IPS-NIHi7 (cell line): ENCODE measurements at regions not wholly inside any gene's neighbourhood (a gene's known extent, or its start where the extent isn't known, plus 50 kb on each side); places are given as distances from the start of the nearest gene placed in this dataset.
A peak's percentile ranks its signal among the peaks of the same experiment; 100 is the strongest.

Experiments
- DNase-seq: peaks from one replicate; pipeline ENCODE4 v3.0.0; 2012; ENCODE audit warnings: mixed read lengths; ENCODE audit errors: extremely low spot score

GRCh38 chr1:4571263-4571662 lies 83.1 kb upstream of the AJAP1 start:
- DNase-seq: no peak

- no peak for DNase-seq
These were observed 80.9 kb upstream of the AJAP1 start for GRCh38 chr1:4573526-4573925.

- DNase-seq: no peak
These were observed 72.6 kb upstream of the AJAP1 start for GRCh38 chr1:4581807-4582206.

- no peak for DNase-seq
These were observed 70.0 kb upstream of the AJAP1 start for GRCh38 chr1:4584449-4584848.

GRCh38 chr1:4585216-4585615 lies 69.2 kb upstream of the AJAP1 start:
- peak; percentile 85 for DNase-seq

- no peak for DNase-seq
These were observed 68.7 kb upstream of the AJAP1 start for GRCh38 chr1:4585705-4586104.

- DNase-seq: no peak
These were observed 67.7 kb upstream of the AJAP1 start for GRCh38 chr1:4586611-4587160.

GRCh38 chr1:4587721-4588120 lies 66.7 kb upstream of the AJAP1 start:
- no peak for DNase-seq

GRCh38 chr1:4590756-4591155 lies 63.7 kb upstream of the AJAP1 start:
- DNase-seq: no peak

GRCh38 chr1:4591926-4592325 lies 62.5 kb upstream of the AJAP1 start:
- no peak for DNase-seq

- no peak for DNase-seq
These were observed 61.3 kb upstream of the AJAP1 start for GRCh38 chr1:4593106-4593505.

- DNase-seq: peak; percentile 73
These were observed 60.0 kb upstream of the AJAP1 start for GRCh38 chr1:4594286-4594991.

GRCh38 chr1:4595341-4596225 lies 58.8 kb upstream of the AJAP1 start:
- DNase-seq: no peak

- DNase-seq: no peak
These were observed 57.9 kb upstream of the AJAP1 start for GRCh38 chr1:4596486-4596885.

- no peak for DNase-seq
These were observed 57.4 kb upstream of the AJAP1 start for GRCh38 chr1:4597020-4597419.

GRCh38 chr1:4598561-4598960 lies 55.8 kb upstream of the AJAP1 start:
- no peak for DNase-seq

- DNase-seq: no peak
These were observed 54.9 kb upstream of the AJAP1 start for GRCh38 chr1:4599521-4599920.

GRCh38 chr1:4599951-4600481 lies 54.4 kb upstream of the AJAP1 start:
- DNase-seq: peak; percentile 65

- DNase-seq: no peak
These were observed 53.6 kb upstream of the AJAP1 start for GRCh38 chr1:4600615-4601460.

- no peak for DNase-seq
These were observed 52.5 kb upstream of the AJAP1 start for GRCh38 chr1:4601941-4602340.

GRCh38 chr1:4602462-4603294 lies 51.7 kb upstream of the AJAP1 start:
- DNase-seq: no peak
